ENCODE measurements at regions not wholly inside any gene's neighbourhood (a gene's known extent, or its start where the extent isn't known, plus 50 kb on each side); places are given as distances from the start of the nearest gene placed in this dataset.
A peak's percentile ranks its signal among the peaks of the same experiment; 100 is the strongest.
"Not testable (repeated sequence)": the region's sequence is repeated elsewhere in the genome, so short reads cannot be mapped to it uniquely, and the experiment has no call there.

DNA sequence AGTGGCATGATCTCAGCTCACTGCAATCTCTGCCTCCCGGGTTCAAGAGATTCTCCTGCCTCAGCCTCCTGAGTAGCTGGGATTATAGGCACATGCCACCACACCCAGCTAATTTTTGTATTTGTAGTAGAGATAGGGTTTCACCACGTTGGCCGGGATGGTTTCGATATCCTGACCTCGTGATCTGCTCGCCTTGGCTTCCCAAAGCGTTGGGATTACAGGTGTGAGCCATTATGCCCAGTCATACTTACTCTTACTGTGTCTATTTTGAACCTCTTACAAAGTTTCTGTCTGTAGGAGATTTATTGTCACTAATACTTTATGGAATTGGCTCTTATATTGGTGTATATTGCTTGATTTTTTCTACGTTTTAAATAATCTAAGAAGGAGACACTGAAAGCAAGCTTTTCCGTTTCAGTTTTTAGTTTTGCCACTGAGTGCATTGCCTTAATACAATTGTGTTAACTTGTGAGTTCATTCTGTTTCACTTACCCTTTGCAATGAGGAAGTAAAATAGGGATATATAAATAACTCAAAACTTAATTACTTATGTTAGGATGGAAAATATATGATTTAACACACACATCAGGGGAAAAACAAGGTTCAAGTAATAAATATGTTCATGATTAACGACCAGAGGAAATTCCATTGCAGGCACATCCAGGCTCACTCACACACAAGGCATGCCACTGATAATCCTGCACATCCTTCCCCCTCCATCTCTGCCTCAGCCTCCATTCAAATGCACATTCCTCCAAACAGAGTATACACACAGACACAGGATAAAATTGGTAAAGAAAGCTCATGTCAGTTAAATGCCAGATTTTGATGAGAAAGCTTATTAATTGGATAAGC lies 279.3 kb upstream of the RASGRP1 start:
- H3K4me3 ChIP-seq (ENCODE audit: low read depth, low read length): no peak overlapping the region
- TF ChIP-seq, protein P1, sequence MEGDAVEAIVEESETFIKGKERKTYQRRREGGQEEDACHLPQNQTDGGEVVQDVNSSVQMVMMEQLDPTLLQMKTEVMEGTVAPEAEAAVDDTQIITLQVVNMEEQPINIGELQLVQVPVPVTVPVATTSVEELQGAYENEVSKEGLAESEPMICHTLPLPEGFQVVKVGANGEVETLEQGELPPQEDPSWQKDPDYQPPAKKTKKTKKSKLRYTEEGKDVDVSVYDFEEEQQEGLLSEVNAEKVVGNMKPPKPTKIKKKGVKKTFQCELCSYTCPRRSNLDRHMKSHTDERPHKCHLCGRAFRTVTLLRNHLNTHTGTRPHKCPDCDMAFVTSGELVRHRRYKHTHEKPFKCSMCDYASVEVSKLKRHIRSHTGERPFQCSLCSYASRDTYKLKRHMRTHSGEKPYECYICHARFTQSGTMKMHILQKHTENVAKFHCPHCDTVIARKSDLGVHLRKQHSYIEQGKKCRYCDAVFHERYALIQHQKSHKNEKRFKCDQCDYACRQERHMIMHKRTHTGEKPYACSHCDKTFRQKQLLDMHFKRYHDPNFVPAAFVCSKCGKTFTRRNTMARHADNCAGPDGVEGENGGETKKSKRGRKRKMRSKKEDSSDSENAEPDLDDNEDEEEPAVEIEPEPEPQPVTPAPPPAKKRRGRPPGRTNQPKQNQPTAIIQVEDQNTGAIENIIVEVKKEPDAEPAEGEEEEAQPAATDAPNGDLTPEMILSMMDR (IDR thresholded peaks at IDR 0.05; ENCODE audit: low read depth, low read length): no peak
- in situ Hi-C loops (cut with HindIII; ENCODE audit: low sequenced_read_pairs): no loop called here
- DNase-seq (ENCODE audit: low read depth, low spot score): no peak

DNA sequence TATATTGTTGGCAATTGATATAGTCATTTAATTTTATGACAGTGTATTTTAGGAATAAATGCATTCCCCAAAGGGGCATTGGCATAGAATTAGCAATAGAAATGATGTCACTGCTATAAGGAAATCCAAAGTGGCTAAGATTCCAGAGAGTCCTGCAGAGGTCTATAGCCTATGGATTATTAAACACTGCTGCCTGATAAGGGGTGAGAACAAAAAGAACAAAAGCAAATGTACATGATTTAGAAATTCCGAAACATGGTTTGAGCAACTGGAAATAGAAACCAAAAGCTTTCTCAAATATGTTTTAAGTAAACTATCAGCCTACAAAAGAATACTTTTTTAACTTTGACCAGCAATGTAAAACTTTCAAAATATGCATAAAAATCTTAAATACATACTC lies 280.1 kb upstream of the RASGRP1 start:
- H3K4me3 ChIP-seq (ENCODE audit: low read depth, low read length): no peak overlapping the region
- TF ChIP-seq, protein P1 (IDR thresholded peaks at IDR 0.05; ENCODE audit: low read depth, low read length): no peak
- no peak for DNase-seq (ENCODE audit: low read depth, low spot score)
- in situ Hi-C loops (cut with HindIII; ENCODE audit: low sequenced_read_pairs): no loop called here

DNA sequence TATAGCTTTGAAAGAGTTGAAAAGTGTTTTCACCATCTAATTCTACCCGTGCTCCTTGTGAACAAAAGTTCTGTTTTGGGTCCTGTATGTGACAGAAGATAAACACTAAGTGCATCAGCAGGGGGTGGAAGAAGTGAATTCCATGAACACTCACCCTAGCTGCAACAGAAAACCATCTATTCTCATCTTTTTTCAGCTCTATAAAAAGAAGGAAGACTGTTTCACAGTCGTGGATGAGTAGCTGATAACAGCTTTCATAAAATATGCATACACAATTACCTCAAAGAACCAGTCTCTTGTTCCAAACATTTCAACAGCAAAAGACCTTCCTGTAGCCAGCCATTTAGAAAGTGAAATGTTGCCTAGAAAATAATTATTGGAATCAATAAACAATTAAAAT lies 281.7 kb upstream of the RASGRP1 start:
- in situ Hi-C loops (cut with HindIII; ENCODE audit: low sequenced_read_pairs): no loop called here
- TF ChIP-seq, protein P1 (IDR thresholded peaks at IDR 0.05; ENCODE audit: low read depth, low read length): no peak
- no peak overlapping the region for H3K4me3 ChIP-seq (ENCODE audit: low read depth, low read length)
- no peak for DNase-seq (ENCODE audit: low read depth, low spot score)

DNA sequence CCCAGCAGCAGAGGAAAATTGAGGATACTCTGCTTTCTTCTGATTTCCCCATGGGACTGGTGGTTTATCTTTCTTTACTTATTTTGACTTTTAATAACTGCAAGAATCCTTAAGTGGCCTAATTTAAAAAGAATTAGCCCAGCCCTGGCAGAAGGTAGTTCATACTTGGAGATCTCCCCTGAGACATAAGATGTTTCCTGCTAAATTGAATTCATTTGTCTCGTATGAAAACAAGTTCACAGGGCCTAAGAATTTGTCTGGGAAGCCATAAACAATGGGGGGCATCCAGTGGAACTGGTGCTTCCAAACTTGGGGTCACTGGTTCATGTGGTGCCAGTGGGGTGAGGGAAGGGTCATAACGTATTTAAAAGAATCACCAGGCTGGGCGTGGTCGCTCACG lies 283.1 kb upstream of the RASGRP1 start:
- in situ Hi-C loops (cut with HindIII; ENCODE audit: low sequenced_read_pairs): no loop called here
- no peak for DNase-seq (ENCODE audit: low read depth, low spot score)
- H3K4me3 ChIP-seq (ENCODE audit: low read depth, low read length): no peak overlapping the region
- TF ChIP-seq, protein P1 (IDR thresholded peaks at IDR 0.05; ENCODE audit: low read depth, low read length): no peak

DNA sequence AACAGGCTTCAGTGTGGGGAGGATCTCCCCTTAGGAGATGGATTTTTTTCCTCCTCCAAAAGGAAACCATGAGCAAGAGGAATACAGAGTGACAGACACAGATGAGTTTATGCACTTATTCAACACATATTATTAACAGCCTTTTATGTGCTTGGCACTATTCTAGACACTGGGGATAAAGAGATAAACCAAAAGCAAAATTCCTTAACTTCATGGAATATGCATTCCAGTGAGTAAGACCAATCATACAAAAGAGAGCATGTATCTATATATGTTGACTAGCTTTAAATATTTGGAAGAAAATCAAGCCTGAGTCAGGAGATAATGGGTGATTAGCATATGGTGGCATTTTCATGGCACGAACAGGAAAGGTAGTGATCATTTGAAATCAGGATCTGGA lies 284.4 kb upstream of the RASGRP1 start:
- in situ Hi-C loops (cut with HindIII; ENCODE audit: low sequenced_read_pairs): no loop called here
- H3K4me3 ChIP-seq (ENCODE audit: low read depth, low read length): no peak overlapping the region
- no peak for DNase-seq (ENCODE audit: low read depth, low spot score)
- TF ChIP-seq, protein P1 (IDR thresholded peaks at IDR 0.05; ENCODE audit: low read depth, low read length): no peak

DNA sequence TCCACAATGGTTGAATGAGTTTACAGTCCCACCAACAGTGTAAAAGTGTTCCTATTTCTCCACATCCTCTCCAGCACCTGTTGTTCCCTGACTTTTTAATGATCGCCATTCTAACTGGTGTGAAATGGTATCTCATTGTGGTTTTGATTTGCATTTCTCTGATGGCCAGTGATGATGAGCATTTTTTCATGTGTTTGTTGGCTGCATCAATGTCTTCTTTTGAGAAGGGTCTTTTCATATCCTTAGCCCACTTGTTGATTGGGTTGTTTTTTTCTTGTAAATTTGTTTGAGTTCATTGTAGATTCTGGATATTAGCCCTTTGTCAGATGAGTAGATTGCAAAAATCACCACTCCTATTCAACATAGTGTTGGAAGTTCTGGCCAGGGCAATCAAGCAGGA lies 287.6 kb upstream of the RASGRP1 start:
- DNase-seq (ENCODE audit: low read depth, low spot score); in situ Hi-C loops (cut with HindIII; ENCODE audit: low sequenced_read_pairs); H3K4me3 ChIP-seq (ENCODE audit: low read depth, low read length): not testable (repeated sequence)

DNA sequence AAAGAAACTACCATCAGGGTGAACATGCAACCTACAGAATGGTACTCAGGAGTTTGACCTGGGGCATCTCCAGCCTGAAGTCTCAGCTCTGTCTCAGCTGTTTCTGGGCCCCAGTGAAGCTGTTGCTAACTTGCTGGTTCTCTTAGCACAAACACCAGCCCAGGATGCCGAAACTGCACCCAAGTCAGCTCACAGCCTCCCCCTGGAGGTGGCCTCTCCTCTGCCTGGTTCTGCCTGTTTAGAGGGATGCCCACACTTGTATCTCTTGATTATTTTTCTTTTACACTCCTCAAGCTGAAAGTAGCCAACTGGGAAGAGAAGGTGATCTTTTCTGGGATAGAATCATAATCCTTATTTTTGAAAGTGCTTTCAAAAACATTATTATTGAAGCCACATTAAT lies 289.0 kb upstream of the RASGRP1 start:
- TF ChIP-seq, protein P1 (IDR thresholded peaks at IDR 0.05; ENCODE audit: low read depth, low read length): peak; percentile 49
- no peak for DNase-seq (ENCODE audit: low read depth, low spot score)
- in situ Hi-C loops (cut with HindIII; ENCODE audit: low sequenced_read_pairs): no loop called here
- no peak overlapping the region for H3K4me3 ChIP-seq (ENCODE audit: low read depth, low read length)

Data from astrocyte of the spinal cord (primary cell).